ENCODE measurements at regions not wholly inside any gene's neighbourhood (a gene's known extent, or its start where the extent isn't known, plus 50 kb on each side); places are given as distances from the start of the nearest gene placed in this dataset.

DNA sequence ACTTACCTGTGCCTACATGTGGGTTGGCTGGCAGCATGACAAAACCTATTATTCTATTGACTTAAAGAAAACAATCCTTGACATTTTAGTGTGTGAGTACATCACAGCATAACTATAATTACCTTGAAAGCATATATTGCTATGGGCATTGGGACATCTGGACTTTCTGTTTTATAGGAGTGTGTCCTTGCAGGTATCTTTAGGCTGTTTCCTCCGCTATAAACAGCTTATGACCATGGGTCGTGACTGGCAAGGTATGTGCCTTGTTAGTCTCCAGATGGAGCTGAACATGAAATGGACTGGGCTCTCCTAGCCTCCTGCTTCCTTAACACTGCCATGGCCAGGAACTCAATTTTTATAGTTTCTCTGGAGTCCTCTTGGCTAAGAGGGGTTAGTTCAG, 317.4 kb upstream of the COBL start:
- TF ChIP-seq, protein P1, sequence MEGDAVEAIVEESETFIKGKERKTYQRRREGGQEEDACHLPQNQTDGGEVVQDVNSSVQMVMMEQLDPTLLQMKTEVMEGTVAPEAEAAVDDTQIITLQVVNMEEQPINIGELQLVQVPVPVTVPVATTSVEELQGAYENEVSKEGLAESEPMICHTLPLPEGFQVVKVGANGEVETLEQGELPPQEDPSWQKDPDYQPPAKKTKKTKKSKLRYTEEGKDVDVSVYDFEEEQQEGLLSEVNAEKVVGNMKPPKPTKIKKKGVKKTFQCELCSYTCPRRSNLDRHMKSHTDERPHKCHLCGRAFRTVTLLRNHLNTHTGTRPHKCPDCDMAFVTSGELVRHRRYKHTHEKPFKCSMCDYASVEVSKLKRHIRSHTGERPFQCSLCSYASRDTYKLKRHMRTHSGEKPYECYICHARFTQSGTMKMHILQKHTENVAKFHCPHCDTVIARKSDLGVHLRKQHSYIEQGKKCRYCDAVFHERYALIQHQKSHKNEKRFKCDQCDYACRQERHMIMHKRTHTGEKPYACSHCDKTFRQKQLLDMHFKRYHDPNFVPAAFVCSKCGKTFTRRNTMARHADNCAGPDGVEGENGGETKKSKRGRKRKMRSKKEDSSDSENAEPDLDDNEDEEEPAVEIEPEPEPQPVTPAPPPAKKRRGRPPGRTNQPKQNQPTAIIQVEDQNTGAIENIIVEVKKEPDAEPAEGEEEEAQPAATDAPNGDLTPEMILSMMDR (IDR thresholded peaks at IDR 0.05) = no peak
- TF ChIP-seq POLR2A (IDR thresholded peaks at IDR 0.05) = no peak
- DNase-seq (ENCODE audit: low spot score in 2 of 2) = no peak
- intact Hi-C loops (cut with DNase I; ENCODE audit: low total_unique reads) = no loop called here
- 54 to 70% methylated on average over 2 of the region's 2 CpGs for WGBS, 2 donors
- H3K4me3 ChIP-seq (ENCODE audit: low read depth, poor library complexity, severe bottlenecking) = no peak overlapping the region

DNA sequence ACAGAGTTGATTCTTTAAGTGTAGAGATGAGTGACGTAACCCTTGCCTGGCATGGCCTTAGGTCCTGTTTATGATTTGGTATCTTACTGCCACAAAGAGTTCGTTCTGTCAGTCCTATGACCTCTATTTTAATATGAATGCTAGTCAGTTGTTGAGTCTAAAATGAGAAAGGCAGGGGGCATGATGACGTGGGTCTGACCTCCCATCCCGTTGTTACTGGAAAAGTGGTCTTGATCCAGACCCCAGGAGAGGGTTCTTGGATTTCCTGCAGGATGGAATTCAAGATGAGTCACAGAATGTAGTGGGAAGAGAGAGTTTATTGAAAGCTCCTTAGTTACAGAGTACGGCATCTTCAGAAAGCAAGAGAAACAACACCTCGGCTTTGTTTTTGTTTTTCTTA, 317.0 kb upstream of the COBL start:
- no peak for TF ChIP-seq POLR2A (IDR thresholded peaks at IDR 0.05)
- TF ChIP-seq, protein P1 (IDR thresholded peaks at IDR 0.05) = no peak
- DNase-seq (ENCODE audit: low spot score in 2 of 2) = no peak
- no peak overlapping the region for H3K4me3 ChIP-seq (ENCODE audit: low read depth, poor library complexity, severe bottlenecking)
- WGBS, 2 donors = 68 to 72% methylated on average over 6 of the region's 6 CpGs
- intact Hi-C loops (cut with DNase I; ENCODE audit: low total_unique reads) = no loop called here

DNA sequence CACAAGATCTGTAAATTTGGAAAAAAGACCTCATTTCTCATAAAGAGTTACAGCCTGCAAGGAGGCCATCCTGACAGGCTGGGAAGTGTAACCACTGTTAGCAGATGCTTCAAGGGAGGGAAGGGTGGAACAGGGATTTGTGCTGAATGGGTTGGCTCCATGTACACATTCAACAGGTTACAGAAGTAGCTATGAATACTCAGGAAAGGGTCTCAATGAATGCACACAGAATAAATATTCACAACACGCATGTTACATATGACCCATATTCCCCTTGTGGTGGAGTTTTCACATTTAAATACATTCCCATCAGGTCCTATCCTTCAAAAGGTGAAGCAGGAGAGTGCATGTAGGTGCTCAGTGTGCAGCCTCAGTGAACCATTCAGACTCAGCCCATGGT, 316.4 kb upstream of the COBL start:
- intact Hi-C loops (cut with DNase I; ENCODE audit: low total_unique reads) = no loop called here
- no peak for DNase-seq (ENCODE audit: low spot score in 2 of 2)
- H3K4me3 ChIP-seq (ENCODE audit: low read depth, poor library complexity, severe bottlenecking) = no peak overlapping the region
- 86 to 92% methylated on average over 1 of the region's 1 CpG for WGBS, 2 donors
- TF ChIP-seq POLR2A (IDR thresholded peaks at IDR 0.05) = no peak
- TF ChIP-seq, protein P1 (IDR thresholded peaks at IDR 0.05) = no peak

DNA sequence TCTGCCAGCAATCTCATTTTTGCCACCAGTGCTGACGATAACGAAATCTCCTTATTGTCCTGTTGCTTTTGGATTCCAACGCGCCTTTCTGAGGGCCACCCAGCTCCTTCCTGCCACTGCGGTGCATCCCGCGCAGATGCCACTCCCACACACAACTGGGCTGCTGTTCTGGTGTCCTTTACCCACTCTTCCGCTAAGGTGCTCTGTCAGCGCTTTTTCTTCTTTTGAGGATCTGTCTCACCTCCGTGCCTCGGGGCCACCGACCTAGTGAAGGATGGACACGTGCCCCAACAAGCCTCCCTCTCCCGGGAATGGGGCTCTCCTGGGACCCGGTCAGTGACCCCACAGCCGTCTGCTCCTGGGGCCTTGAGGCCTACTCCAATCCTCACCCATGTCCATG, 314.3 kb upstream of the COBL start:
- DNase-seq (ENCODE audit: low spot score in 2 of 2) = no peak

DNA sequence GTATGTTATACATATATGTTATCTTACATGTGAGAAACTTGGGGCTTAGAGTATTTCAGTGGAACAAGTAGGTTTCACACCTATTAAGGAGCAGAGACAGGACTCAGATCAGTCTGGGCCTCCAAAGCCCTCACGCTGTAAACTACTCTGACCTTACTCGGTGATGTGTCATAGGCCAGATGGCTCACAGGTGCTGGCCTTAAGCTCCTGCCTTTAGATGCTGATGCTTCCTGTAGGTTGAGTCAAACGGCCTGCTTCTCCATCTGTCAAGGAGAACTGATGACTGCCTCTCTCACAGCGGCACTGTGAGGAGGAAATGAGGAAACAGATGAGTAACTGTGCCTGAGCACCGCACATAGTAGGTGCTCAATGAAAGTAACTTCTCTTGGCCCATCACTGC, 312.6 kb upstream of the COBL start:
- intact Hi-C loops (cut with DNase I; ENCODE audit: low total_unique reads) = no loop called here
- DNase-seq (ENCODE audit: low spot score in 2 of 2) = no peak
- WGBS, 2 donors = 61 to 73% methylated on average over 5 of the region's 5 CpGs
- TF ChIP-seq, protein P1 (IDR thresholded peaks at IDR 0.05) = no peak
- TF ChIP-seq POLR2A (IDR thresholded peaks at IDR 0.05) = no peak
- H3K4me3 ChIP-seq (ENCODE audit: low read depth, poor library complexity, severe bottlenecking) = no peak overlapping the region

More for the DNA sequence above, 314.3 kb upstream of the COBL start:
- TF ChIP-seq, protein P1 (IDR thresholded peaks at IDR 0.05) = no peak
- no peak for TF ChIP-seq POLR2A (IDR thresholded peaks at IDR 0.05)
- 94 to 96% methylated on average over 16 of the region's 16 CpGs for WGBS, 2 donors
- intact Hi-C loops (cut with DNase I; ENCODE audit: low total_unique reads) = no loop called here
- H3K4me3 ChIP-seq (ENCODE audit: low read depth, poor library complexity, severe bottlenecking) = no peak overlapping the region

DNA sequence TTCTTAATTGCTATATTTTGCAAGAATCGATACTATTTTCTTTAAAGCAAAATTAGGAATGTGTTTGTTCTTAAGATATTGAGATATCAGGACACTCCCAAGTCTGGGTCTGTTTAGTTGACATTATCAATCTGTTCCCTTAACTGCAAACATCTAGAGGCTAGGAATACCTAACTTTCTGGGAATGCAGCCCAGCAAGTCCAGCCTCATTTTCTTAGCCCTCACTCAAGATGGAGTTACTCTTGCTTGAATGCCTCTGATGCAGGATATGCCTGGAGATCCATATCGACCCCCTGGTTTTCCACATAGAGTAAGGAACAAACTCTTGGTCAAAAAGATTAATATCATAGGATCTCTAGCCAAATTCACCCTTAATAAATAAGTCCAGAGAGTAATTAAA, 305.3 kb upstream of the COBL start:
- TF ChIP-seq POLR2A (IDR thresholded peaks at IDR 0.05) = no peak
- TF ChIP-seq, protein P1 (IDR thresholded peaks at IDR 0.05) = no peak
- intact Hi-C loops (cut with DNase I; ENCODE audit: low total_unique reads) = no loop called here
- no peak overlapping the region for H3K4me3 ChIP-seq (ENCODE audit: low read depth, poor library complexity, severe bottlenecking)
- 72 to 89% methylated on average over 2 of the region's 2 CpGs for WGBS, 2 donors
- no peak for DNase-seq (ENCODE audit: low spot score in 2 of 2)

All from lower leg skin (tissue), 4 donors.